H9 (cell line): ENCODE measurements at regions not wholly inside any gene's neighbourhood (a gene's known extent, or its start where the extent isn't known, plus 50 kb on each side); places are given as distances from the start of the nearest gene placed in this dataset.

Experiments used
- DNase-seq: peaks from one replicate; pipeline ENCODE4 v3.0.0-alpha.2; 2017
- H2AFZ ChIP-seq: one replicate; pipeline ENCODE4 v1.6.1; 2013; ENCODE audit warnings: mild to moderate bottlenecking, low read length, control low read depth, moderate library complexity
- H2AK5ac ChIP-seq: 2 replicates; pipeline ENCODE4 v1.6.1; 2013; ENCODE audit warnings: low read length, control low read depth, mixed read lengths; ENCODE audit not compliant: insufficient read length
- H2BK120ac ChIP-seq: one replicate; pipeline ENCODE4 v1.6.1; 2013; ENCODE audit warnings: low read depth, mild to moderate bottlenecking, low read length, control low read depth, inconsistent platforms; ENCODE audit not compliant: poor library complexity, severe bottlenecking
- H2BK12ac ChIP-seq: 2 replicates; pipeline ENCODE4 v1.6.1; 2013; ENCODE audit warnings: low read length, control low read depth, mixed read lengths, low read depth; ENCODE audit not compliant: insufficient read length
- H2BK15ac ChIP-seq: 2 replicates; pipeline ENCODE4 v1.6.1; 2013; ENCODE audit warnings: low read depth, low read length, control low read depth
- H2BK20ac ChIP-seq: one replicate; pipeline ENCODE4 v1.6.1; 2013; ENCODE audit warnings: low read depth, mild to moderate bottlenecking, low read length, control low read depth, inconsistent platforms; ENCODE audit not compliant: poor library complexity, severe bottlenecking
- H2BK5ac ChIP-seq: 2 replicates; pipeline ENCODE4 v1.6.1; 2013; ENCODE audit warnings: low read length, control low read depth, mixed read lengths; ENCODE audit not compliant: insufficient read length
- H3K14ac ChIP-seq: 2 replicates; pipeline ENCODE4 v1.6.1; 2013; ENCODE audit warnings: low read length, control low read depth; ENCODE audit not compliant: insufficient read depth
- H3K18ac ChIP-seq: 2 replicates; pipeline ENCODE4 v1.6.1; 2013; ENCODE audit warnings: low read depth, mild to moderate bottlenecking, mixed read lengths, low read length, control low read depth; ENCODE audit not compliant: insufficient read length
- H3K23ac ChIP-seq: 2 replicates; pipeline ENCODE4 v1.6.1; 2013; ENCODE audit warnings: low read length, control low read depth, mixed read lengths, low read depth; ENCODE audit not compliant: insufficient read length
- H3K23me2 ChIP-seq: 2 replicates; pipeline ENCODE4 v1.6.1; 2013; ENCODE audit warnings: low read depth, mild to moderate bottlenecking, mixed read lengths, low read length, control low read depth; ENCODE audit not compliant: insufficient read length, poor library complexity, severe bottlenecking
- H3K27ac ChIP-seq: 2 replicates; pipeline ENCODE4 v1.5.1; 2013; ENCODE audit warnings: low read length, control low read depth, mixed read lengths, low read depth; ENCODE audit not compliant: insufficient read length
- H3K27me3 ChIP-seq: 2 replicates; pipeline ENCODE4 v1.6.1; 2013; ENCODE audit warnings: low read length, control low read depth, inconsistent platforms; ENCODE audit not compliant: insufficient read depth
- H3K4ac ChIP-seq: 2 replicates; pipeline ENCODE4 v1.6.1; 2013; ENCODE audit warnings: low read depth, mild to moderate bottlenecking, control low read depth, inconsistent platforms, low read length, moderate library complexity
- H3K4me1 ChIP-seq: 2 replicates; pipeline ENCODE4 v1.6.1; 2013; ENCODE audit warnings: low read length, control low read depth, inconsistent platforms; ENCODE audit not compliant: insufficient read depth
- H3K4me2 ChIP-seq: 2 replicates; pipeline ENCODE4 v1.6.1; 2013; ENCODE audit warnings: low read length, control low read depth, mixed read lengths; ENCODE audit not compliant: insufficient read length, insufficient read depth
- H3K56ac ChIP-seq: 2 replicates; pipeline ENCODE4 v1.6.1; 2013; ENCODE audit warnings: low read depth, mild to moderate bottlenecking, mixed read lengths, low read length, control low read depth; ENCODE audit not compliant: insufficient read length
- H3K79me1 ChIP-seq: 2 replicates; pipeline ENCODE4 v1.6.1; 2013; ENCODE audit warnings: low read depth, mild to moderate bottlenecking, moderate library complexity, low read length, control low read depth, inconsistent platforms; ENCODE audit not compliant: insufficient read depth, poor library complexity, severe bottlenecking
- H3K79me2 ChIP-seq: 2 replicates; pipeline ENCODE4 v1.6.1; 2013; ENCODE audit warnings: low read length, control low read depth, inconsistent platforms; ENCODE audit not compliant: insufficient read depth
- H3K9ac ChIP-seq: 2 replicates; pipeline ENCODE4 v1.6.1; 2013; ENCODE audit warnings: low read length, control low read depth, mixed read lengths; ENCODE audit not compliant: insufficient read length; ENCODE audit errors: extremely low read depth
- H3K9me3 ChIP-seq: one replicate; pipeline ENCODE4 v1.6.1; 2013; ENCODE audit warnings: low read depth, low read length, inconsistent platforms; ENCODE audit not compliant: control insufficient read depth
- H3T11ph ChIP-seq: one replicate; pipeline ENCODE4 v1.6.1; 2013; ENCODE audit warnings: mild to moderate bottlenecking, low read length, control low read depth, inconsistent platforms
- H4K20me1 ChIP-seq: one replicate; pipeline ENCODE4 v1.6.1; 2013; ENCODE audit not compliant: control insufficient read depth, insufficient read length, insufficient read depth
- H4K5ac ChIP-seq: 2 replicates; pipeline ENCODE4 v1.6.1; 2013; ENCODE audit warnings: low read depth, mild to moderate bottlenecking, mixed read lengths, low read length, control low read depth; ENCODE audit not compliant: insufficient read length
- H4K8ac ChIP-seq: replicated peaks from 2 replicates; pipeline ENCODE4 v1.6.1; 2013; ENCODE audit warnings: low read length, control low read depth, mixed read lengths, low read depth; ENCODE audit not compliant: insufficient read length
- H4K91ac ChIP-seq: 2 replicates; pipeline ENCODE4 v1.6.1; 2013; ENCODE audit warnings: low read depth, mild to moderate bottlenecking, moderate library complexity, mixed read lengths, low read length, control low read depth; ENCODE audit not compliant: insufficient read length
- H3K27ac Mint-ChIP-seq, 3 experiments: 2 replicates in 2 of 3; 3 replicates in 1 of 3; pipeline ENCODE4 v1.8.0; 2020 to 2021; ENCODE audit warnings: mixed read lengths in 3 of 3, mild to moderate bottlenecking in 1 of 3, moderate library complexity in 1 of 3
- H3K27me3 Mint-ChIP-seq: 2 replicates; pipeline ENCODE4 v1.8.0; 2021; ENCODE audit warnings: low read depth, mild to moderate bottlenecking, moderate library complexity, mixed read lengths
- H3K36me3 Mint-ChIP-seq, 3 experiments: 2 replicates in 2 of 3; 3 replicates in 1 of 3; pipeline ENCODE4 v1.8.0; 2020 to 2021; ENCODE audit warnings: low read depth in 3 of 3, mixed read lengths in 3 of 3; ENCODE audit not compliant: insufficient read depth in 1 of 3
- H3K4me1 Mint-ChIP-seq, 2 experiments: 2 replicates each; pipeline ENCODE4 v1.8.0; 2020; ENCODE audit warnings: mixed read lengths in 2 of 2
- H3K4me3 Mint-ChIP-seq, 2 experiments: 2 replicates in 1 of 2; 3 replicates in 1 of 2; pipeline ENCODE4 v1.8.0; 2020 to 2021; ENCODE audit warnings: mild to moderate bottlenecking in 2 of 2, mixed read lengths in 2 of 2, moderate library complexity in 1 of 2
- H3K9me3 Mint-ChIP-seq, 2 experiments: 2 replicates in 1 of 2; 3 replicates in 1 of 2; pipeline ENCODE4 v1.8.0; 2020; ENCODE audit warnings: mild to moderate bottlenecking in 2 of 2, mixed read lengths in 2 of 2, moderate library complexity in 1 of 2
- CTCF ChIP-seq: fragments of 200-600 bp; sonication (generic); conservative IDR thresholded peaks from 3 replicates; pipeline ENCODE4 v1.8.0; 2021; ENCODE audit warnings: antibody characterized with exemption, mild to moderate bottlenecking
- WGBS: extraction: QIAGEN DNeasy Blood & Tissue Kit; methylation state at CpG from one replicate; pipeline ENCODE4 v1.1.7; 2013; ENCODE audit warnings: missing lambda C conversion rate, low lambda C conversion rate, mixed read lengths; ENCODE audit not compliant: insufficient read length; ENCODE audit errors: extremely low coverage; 5-methylcytosine and 5-hydroxymethylcytosine counted together

GRCh38 chr13:83471011-83471410, 411.3 kb downstream of the SLITRK1 start:
- no peak overlapping the region for H2AK5ac ChIP-seq
- Mint-ChIP-seq H3K27ac (no peak overlapping the region), H3K4me3 (no peak overlapping the region), H3K36me3 (no peaks in the 10 kb centered on the region; a peak in 1 of 7 replicates), H3K4me1 (no peaks in the 10 kb centered on the region), H3K9me3 (peaks cover 1 to 8% of the 10 kb centered on the region in 2 experiments), H3K27me3 (no peaks in the 10 kb centered on the region)
- no peak overlapping the region for H3K9ac ChIP-seq
- no peak overlapping the region for H4K5ac ChIP-seq
- H2AFZ ChIP-seq: no peak overlapping the region
- no peaks in the 10 kb centered on the region for H3K27me3 ChIP-seq
- H3K4ac ChIP-seq: no peak overlapping the region
- no peak overlapping the region for H3K27ac ChIP-seq
- H2BK20ac ChIP-seq: no peak overlapping the region
- H3K56ac ChIP-seq: no peak overlapping the region
- no peak overlapping the region for H2BK15ac ChIP-seq
- no peaks in the 10 kb centered on the region for H3K79me2 ChIP-seq
- no peak overlapping the region for H2BK120ac ChIP-seq
- no peak overlapping the region for H3T11ph ChIP-seq
- no peak overlapping the region for H3K14ac ChIP-seq
- H2BK12ac ChIP-seq: no peak overlapping the region
- DNase-seq: no peak
- H3K4me1 ChIP-seq: no peaks in the 10 kb centered on the region
- H4K8ac ChIP-seq: no peak overlapping the region
- no peak overlapping the region for H3K23ac ChIP-seq
- H2BK5ac ChIP-seq: no peak overlapping the region
- H4K91ac ChIP-seq: no peak overlapping the region
- H3K18ac ChIP-seq: no peak overlapping the region
- H3K4me2 ChIP-seq: no peak overlapping the region
- no CpG with 5 or more reads among the region's 1 CpG for WGBS
- no peaks in the 10 kb centered on the region for H4K20me1 ChIP-seq
- no peaks in the 10 kb centered on the region for H3K79me1 ChIP-seq
- no peaks in the 10 kb centered on the region for H3K23me2 ChIP-seq
- no peak for TF ChIP-seq CTCF
- no peaks in the 10 kb centered on the region for H3K9me3 ChIP-seq
